ENCODE measurements at regions not wholly inside any gene's neighbourhood (a gene's known extent, or its start where the extent isn't known, plus 50 kb on each side); places are given as distances from the start of the nearest gene placed in this dataset.
"Not testable (repeated sequence)": the region's sequence is repeated elsewhere in the genome, so short reads cannot be mapped to it uniquely, and the experiment has no call there.

DNA sequence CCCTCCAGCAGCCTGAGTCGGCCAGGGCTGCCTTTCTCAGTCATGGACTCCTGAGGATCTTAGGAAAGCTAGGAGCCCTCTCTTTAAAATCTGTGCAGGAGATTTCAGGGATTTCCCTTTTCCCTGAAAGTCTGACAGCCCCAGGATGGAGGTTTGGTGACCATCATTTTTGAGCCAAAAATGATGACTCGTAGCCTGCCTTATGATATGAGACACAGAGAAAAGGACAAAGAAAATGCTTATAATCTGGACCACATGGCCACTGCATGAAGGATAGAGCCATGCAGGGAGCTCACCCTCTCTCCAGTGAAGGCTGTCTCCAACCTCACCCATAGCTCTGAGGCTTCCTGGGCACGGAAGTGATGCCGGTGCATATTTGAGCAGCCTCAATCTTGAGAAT lies 106.6 kb upstream of the CHST15 start:
- DNase-seq, result no peak

DNA sequence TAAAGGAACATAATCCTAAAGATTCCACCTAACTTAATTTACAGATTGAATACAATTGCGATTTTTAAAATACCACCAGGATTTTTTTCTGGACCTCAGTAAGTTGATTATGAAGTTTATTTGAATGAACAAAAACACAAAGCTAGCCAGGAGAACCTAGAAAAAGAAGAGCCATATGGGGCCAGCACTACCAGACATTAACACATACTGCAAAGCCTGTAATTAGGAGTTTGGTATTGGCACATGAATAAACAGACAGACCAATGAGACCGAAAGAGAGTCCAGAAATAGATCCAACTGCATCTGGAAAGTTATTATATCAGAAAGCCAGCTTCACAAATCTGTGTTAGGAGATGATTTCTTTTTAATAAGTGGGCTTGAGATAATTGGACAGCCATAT lies 105.5 kb upstream of the CHST15 start:
- DNase-seq, result no peak

DNA sequence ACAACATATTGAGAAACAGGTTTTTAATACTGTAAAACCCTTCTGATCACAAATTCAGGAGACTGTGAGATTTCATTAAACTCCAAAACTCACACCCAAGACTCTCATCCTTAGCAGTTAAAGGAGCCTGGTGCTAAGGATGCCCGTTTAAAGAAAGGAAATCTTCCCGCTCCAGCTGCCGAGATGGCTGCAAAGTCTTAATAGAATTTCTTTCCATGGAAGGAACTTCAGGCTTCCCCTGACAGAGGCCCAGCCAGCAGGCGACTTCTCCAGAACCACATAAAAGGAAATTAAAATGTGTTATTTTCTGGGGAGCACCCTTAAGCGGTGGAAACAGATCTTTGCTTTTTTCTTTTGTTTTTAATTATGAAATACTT lies 104.7 kb upstream of the CHST15 start:
- no peak for DNase-seq

DNA sequence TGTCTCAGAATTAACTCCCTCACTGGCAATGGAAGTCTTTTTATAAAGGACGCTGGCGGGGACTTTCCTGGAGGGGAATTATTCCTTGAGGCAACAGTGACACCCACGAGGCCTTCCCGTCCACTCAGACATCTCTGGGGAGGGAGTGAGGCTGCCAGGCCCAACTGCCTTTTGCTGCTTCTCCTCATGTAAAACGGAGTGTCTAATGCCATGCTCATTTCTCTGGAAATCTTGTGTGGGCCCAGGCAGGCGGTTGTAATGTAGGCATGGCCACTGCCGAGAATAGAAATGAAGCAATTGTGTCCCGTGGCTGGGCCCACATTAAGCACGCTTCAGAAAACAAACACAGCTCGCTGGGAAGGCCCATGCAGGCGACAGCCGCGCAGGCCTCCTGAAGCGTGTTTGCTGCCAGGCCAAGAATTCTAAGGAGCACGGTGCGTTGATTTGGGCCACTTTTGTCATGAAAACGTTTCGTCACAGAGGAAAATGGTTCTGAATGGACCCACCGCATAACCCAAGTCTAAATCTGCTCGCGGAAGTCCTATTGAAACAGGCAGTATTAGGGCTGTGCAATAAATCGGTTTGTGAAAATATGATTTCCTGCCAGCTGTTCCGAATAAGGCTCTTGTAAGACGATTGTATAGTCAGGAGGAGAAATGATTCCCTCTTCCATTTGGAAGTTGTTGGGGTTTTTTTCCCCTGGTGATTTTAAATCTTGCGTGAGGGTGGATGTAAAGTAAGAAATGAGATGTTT lies 104.2 kb upstream of the CHST15 start:
- DNase-seq, result no peak

DNA sequence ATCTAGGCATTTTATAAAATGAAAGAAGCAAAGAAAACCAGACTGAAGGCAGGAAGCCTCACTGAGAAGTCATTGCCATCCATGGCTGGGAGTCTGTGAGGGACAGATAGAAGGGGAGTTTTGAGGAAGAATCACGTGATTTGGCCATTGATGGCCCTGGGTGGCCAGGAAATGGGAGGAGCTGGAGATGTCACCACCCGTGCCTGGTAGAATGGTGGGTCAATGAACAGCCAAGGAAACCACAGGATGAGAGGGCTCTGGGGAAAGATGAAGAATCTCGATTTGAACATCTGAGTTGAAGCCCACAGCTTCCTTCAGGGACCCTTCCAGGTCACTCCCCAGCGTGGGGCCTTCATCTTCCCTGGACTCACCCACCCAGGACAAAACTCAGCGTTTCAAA lies 103.3 kb upstream of the CHST15 start:
- no peak for DNase-seq

DNA sequence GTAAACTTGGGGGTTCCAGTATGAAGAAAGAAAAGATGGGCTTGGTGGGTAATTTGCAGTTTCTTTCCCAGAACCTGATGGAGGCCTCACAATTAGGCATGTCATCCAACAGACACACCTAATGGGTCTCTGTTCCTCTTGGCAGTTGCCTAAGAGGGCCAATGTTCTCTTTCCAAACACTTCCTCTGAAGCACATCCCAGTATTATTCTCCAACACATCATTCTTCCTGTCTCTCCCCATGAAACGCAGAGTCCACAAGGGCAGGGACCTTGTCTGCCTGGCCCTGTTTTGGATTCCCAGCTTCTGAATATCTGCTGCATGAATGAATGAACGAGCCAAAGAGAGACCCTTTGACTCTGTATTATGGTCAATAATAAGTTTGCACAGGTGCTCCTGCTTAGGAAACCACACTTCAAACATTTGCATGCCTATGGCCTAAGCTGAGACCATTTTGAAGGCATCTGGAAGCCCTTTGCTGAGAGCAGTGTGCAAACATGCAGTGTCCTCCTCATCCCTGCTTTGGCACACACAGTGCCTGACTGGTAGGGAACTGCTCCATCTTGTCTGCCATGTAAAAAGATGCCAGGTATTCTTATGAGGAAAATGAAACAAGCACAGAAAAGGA lies 100.9 kb upstream of the CHST15 start:
- DNase-seq, result no peak

DNA sequence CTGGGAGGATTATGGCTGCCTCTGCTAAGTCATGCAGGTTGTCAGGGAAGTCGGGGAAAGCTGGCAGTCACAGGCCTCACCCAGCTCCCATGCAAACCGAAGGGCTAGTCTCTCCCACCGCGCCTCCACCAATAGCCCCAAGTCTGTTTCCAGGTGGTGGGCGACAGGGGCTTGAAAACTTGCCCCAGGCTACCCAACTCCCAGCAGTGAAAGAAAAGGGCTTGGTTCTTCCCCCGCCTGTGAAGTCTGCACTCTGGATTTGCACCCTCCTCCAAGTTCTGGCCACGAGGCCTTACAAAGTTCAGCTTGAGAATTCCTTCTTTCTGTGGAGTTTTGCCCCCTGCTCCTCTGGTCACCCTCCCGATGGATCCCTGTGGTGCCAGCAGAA lies 99.9 kb upstream of the CHST15 start:
- DNase-seq, result no peak

DNA sequence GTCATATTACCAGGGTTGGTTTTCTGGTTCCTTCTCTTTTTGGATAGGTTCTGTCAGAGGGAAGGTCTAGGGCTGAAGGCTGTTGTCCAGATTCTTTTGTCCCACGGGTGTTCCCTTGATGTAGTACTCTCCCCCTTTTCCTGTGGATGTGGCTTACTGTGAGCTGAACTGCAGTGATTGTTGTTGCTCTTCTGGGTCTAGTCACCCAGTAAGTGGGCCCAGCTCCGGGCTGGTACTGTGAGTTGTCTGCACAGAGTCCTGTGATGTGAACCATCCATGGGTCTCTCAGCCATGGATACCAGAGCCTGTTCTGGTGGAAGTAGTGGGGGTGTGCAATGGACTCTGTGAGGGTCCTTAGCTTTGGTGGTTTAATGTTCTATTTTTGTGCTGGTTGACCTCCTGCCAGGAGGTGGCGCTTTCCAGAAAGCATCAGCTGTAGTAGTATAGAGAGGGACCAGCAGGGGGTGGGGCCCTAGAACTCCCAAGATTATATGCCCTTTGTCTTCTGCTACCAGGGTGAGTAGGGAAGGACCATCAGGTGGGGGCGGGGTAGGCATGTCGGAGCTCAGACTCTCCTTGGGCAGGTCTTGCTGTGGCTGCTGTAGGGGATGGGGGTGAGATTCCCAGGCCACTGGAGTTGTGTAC lies 99.4 kb upstream of the CHST15 start:
- DNase-seq, result not testable (repeated sequence)

DNA sequence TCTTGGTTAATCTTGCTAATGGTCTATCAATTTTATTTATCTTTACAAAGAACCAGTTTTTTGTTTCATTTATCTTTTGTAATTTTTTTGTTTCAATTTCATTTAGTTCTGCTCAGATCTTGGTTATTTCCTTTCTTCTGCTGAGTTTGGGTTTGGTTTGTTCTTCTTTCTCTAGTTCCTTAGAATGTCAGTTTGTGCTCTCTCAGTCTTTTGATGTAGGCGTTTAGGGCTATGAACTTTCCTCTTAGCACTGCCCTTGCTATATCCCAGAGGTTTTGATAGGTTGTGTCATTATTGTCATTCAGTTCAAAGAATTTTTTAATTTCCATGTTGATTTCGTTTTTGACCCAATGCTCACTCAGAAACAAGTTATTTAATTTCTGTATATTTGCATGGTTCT lies 97.1 kb upstream of the CHST15 start:
- not testable (repeated sequence) for DNase-seq

DNA sequence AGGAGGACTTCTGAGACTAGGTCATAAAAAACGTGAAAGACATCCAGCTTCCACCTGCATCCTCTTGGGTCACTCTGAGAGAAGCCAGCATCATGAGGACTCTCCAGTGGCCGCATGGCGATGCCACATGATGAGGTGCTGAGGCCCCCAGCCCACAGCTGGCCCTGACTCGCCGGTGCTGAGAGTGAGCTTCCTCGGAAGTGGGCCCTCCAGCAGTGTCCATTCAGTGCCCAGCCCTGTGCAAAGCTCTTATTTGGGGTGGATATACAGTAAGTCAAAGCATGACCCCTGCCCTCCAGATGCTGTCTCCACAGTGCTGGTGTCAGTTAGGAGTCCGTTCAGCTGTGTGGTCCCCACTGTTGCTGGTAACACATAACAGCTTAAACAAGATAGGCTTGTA lies 93.6 kb upstream of the CHST15 start:
- DNase-seq, result no peak

DNA sequence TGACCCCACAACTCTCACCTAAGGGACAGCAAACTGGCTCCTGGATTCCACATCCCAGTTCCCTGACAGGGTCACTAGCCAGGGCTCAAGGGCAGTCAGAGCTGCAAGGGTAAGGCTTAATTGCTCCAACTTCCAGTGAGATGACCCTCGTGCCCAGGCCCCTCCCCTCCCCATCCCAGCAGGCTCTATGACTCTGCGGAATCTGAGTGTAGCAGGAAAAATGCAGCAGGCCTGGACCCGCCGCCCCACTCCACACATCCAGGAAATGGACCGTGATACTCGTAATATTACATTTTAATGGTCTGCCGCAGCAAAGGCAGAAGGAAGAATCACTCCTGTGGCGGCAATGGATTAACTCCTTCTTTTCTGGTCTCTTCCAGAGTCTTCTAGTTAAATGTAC lies 91.7 kb upstream of the CHST15 start:
- no peak for DNase-seq

DNA sequence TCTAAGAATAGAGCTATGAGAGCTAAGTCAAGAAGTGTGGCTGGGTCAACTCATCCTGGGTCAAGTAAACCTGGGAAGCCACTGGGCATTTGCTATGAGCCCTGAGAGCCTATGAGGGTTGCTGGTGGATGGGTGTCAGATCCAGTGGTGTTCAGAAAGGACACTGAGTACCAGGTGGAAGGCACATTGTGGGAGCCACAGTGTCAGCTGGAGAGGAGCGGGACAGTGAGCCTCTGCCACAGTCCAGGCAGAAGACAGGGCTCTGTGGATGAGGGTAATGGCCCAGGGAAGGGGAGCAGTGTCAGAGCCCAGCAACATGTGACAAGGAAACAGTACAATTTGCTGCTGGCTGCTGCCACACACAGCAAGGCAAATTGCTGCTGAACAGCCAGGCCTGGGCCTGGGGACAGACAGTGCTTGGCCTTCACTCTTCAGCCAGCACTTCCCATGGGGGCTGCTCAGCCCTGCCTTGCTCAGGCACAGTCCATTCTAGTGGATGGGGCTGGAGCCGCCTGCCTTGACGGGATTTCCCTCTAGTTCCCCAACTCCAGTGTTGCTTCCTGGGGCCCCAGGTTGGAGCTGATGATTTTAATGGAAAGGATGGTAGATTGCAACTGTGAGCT lies 90.9 kb upstream of the CHST15 start:
- DNase-seq, result no peak

DNA sequence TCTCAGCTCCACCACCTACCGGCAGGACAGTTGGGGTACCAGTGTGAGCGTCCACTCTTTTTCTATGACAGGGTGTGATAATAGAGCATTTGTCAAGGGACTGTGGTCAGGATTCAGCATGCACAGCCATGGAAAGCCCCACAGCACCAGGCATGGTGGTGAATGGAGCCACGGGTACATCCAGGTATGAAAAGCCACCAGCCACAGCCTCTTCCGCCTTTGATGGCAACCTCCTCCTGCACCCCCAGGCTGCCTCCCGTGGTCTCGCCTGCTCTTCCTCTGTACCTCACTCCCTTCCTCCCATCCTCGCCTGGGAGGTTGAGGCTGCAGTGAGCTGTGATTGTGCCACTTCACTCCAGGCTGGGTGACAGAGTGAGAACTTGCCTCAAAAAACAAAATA lies 90.2 kb upstream of the CHST15 start:
- DNase-seq, result no peak

DNA sequence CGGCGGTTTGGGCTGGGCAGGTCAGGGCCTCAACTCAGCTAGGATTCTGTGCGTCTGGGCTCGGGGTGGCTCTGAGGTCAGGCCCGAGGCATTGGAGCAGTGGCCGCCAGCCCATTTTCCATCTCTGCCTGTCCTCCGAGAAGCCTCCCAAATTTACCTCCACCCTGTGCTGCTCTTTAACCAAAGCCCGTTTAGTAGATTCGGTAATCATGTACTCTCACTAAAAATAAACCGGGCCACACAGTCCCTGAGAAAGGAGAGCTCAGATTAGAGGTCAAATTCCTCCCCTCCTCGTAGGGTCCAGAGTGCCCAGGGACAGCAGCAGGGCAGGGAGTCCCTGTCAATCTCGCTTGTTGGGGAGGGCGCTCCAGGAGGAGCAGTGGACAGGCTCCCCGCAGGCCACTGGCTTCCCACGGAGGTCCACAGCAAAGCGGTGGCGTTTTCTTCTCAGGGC lies 88.7 kb upstream of the CHST15 start:
- DNase-seq, result no peak

DNA sequence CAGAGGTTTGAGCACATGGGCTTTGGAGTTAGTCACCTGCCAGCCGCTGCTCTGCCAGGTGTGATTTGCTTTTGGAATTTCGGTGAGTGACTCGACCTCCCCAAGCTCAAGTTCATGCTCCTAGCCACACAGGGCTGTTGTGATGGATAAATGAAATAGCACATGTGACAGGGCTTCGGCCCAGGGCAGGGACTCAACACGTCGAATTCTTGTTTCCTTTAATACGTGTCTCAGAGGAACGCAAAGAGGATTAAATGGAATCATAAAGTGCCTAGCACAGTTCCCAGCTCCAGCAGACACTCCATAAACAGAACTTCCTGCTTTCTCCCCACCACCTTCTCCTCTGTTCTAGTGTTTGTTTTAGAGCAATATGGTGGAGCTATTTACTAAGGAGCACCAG lies 88.3 kb upstream of the CHST15 start:
- no peak for DNase-seq

DNA sequence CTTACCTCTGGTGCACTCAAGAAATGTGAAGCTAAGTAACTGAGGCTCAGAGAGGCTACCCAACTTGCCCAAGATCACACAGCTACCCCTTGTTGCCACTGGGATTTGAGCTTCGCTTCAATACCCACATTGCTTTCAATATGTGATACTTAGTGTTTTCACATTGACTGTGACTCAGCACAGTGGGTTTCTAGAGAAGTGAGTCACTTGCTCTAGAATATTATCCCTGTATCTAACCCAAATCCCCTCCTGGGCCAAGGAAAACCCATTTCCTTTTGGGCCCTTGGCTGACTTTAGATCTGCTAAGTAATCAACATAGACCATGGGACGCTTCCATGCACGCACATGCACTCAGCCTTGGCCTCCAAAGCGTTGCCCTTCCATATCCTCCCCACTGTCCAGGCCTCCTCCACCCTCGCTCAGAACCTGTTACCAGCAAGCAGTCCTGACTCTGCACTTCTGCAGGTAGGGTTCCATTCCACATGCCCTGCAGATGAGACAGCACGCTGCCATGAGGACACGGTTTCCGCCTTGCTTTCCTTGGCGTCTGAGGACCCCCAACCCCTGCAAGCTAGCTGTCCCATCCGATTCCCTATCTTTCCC lies 87.7 kb upstream of the CHST15 start:
- DNase-seq, result no peak

DNA sequence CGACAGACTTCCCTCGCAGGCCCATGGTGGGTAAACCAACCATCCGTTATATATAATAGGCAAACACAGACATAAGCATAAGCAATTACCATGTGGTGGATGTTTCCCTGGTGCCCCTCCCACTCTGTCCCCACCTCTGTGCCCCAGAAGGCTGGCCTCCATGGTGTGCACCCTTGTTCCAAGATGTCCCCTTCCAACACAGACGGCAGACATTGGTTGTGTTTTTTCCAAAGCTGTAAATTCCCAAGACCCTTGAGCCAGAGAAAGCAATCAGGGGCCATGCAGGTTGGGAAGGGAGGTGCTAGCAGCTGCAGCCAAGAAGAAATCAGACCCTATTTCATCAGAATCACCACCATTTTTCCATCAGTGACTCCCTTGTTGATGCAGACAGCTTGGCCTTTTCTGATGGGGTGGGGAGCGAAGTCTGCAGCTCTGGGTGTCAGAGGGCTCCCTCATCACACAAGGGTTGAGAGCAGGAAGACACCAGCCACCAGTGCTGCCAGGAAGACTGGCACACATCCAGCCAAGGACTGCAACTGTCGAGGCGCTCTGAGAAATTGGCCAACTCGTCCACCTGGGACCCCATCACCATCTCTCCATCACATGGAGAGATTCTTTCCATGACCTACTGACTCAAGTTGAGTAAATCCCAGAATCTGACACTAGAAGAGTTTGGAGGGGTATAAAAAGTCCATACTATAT lies 86.8 kb upstream of the CHST15 start:
- DNase-seq, result no peak

DNA sequence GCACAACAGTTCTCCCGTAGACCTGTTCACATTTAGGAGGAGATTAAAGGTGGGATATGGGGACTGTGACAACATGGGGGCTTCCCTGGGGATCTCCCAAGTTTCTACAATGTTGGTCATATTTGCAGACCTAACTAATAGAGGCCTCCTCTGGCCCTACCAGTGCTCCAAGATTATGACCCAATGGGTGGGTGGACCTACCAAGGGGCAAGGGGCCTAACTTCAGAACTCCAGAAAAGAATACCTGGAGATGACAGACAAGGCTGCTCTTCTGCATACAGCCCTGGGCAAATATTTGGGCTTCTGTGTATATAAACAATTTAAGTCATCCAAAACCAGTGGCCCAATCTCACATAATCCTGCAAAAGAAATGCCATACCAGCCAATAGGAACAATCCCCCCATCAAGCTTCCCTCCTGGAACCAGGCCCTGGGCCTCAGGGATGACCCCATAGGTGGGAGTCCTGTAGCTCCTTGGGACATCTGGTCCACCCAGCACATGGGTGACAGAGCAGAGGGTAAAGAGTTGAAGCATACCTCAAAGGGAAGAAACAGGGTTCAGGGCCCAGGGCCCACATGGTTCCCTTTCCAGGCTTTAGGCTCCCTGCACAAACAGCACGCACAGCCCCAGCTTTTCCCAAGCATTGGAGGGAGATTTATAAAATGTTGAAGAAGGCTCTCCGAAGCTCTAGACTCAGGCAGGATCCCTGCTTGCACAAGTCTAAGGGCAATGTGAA lies 86.1 kb upstream of the CHST15 start:
- no peak for DNase-seq

DNA sequence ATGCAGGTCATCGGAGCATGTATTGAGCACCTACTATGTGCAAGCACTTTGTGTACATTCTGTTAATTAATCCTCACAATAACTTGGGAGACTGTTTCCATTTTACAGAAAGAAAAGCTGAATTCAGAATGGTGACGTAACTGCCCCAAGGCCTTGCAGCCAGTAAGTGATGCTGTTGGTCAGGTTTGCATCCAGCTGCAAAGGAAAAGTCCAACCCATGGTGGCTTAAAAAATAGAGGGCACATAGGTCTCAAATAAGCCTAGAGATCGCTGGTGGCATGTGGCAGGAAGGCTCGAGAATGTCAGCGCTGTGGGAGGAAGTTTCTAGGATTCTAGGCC lies 83.8 kb upstream of the CHST15 start:
- no peak for DNase-seq

DNA sequence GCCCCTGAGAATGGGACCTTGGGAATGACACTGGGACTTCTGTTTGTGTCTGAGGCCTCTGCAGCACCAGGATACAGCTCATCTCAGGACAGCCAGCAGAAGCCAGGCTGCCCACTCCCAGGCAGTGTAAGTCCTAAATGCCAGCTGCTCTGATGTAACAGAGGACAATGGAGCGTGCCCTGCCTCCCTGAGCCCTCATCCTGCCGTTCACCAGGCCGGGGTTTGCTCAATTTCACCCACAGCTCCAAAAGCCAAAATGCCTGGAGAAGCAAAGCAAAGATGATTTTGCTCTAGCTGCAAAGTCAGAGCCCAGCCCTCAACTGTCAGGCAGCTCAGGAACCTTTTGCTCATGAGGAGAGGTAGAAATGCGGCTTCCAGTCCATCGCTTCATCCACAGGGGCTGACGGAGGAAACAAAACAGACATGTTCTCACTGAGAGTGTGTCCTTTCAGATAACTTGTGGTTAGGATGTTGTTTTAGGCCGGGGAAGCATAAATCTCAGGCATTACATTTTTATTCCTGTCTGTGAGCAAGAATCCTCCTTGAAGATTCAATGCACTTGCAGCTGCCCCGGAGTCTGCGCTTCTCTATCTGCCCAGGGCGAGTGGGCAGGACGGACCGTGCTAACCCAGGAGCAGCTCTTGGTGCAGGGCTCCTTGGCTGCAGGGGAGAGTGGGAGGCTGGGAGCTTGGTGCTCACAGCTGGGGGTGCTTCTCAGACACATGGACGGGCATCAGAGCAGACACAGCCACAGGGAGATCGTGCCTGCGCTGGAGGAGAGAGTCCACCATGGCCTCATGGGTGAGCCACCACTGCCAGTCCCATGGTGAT lies 83.2 kb upstream of the CHST15 start:
- DNase-seq, result no peak

DNA sequence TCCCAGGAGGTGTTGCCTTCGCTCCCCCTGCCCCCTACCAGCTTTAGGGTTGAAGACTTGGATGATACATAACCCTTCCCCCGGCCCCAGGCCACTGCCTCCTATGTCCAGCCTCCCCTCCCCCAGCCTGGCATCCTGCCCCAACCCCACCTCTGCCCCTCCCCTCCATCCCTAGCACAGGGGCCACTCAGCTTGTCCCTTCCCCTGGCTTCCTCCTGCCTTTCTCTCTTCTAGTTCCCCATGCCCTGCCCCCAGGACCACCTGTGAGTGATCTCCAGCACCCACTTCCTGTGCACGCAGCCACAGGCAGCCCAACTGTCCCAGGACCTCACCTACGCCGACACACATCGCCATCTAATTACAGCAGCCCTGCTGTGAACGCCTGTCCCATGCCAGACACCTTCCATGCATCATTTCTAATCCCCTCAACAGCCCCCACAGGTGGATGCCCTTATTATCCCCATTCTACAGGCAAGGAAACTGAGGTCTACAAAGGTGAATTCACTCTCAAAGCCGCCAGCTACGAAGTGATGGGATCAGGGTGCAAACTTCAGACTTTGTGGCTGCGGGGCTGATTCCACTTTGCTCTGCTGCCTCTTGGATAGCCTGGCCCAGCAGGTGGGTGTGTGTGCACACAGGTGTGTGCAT lies 82.4 kb upstream of the CHST15 start:
- DNase-seq, result no peak
